GM10266 (cell line): ENCODE measurements at regions not wholly inside any gene's neighbourhood (a gene's known extent, or its start where the extent isn't known, plus 50 kb on each side); places are given as distances from the start of the nearest gene placed in this dataset.
"Not testable (repeated sequence)": the region's sequence is repeated elsewhere in the genome, so short reads cannot be mapped to it uniquely, and the experiment has no call there.

ENCODE experiments used
- DNase-seq: peaks from one replicate; pipeline ENCODE4 v3.0.0; 2012; ENCODE audit errors: extremely low spot score
- TF ChIP-seq, protein P1 (sequence below): IDR thresholded peaks from 2 replicates; pipeline ENCODE4 v1.5.1; 2012; ENCODE audit warnings: mild to moderate bottlenecking, low read depth; ENCODE audit not compliant: control insufficient read depth, insufficient read depth; ENCODE audit errors: missing control alignments

DNA sequence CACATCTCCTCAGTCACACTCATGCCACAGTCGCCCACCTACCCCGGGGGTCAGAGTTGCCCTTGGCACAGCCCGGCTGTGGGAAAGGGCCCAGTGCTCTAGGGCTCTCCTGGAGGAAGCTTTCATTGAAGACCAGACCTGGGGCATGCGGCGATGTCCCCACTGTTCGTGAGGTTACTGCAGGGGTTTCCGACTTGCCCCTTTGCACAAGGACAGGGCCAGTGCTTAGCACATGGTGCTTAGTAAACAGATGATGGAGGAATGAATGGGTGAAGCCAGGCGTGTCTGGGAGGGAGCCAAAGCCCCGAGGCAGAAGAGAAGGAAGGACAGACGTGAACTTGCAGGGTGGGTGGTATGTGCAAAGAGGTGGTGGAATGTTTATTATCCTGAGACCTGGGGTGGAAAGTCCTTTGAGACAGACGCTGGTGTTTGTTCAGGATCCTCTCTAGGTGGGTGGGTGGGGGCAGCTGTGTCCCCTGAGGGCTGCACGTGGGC lies 205.9 kb upstream of the ARL4C start:
- TF ChIP-seq, protein P1, sequence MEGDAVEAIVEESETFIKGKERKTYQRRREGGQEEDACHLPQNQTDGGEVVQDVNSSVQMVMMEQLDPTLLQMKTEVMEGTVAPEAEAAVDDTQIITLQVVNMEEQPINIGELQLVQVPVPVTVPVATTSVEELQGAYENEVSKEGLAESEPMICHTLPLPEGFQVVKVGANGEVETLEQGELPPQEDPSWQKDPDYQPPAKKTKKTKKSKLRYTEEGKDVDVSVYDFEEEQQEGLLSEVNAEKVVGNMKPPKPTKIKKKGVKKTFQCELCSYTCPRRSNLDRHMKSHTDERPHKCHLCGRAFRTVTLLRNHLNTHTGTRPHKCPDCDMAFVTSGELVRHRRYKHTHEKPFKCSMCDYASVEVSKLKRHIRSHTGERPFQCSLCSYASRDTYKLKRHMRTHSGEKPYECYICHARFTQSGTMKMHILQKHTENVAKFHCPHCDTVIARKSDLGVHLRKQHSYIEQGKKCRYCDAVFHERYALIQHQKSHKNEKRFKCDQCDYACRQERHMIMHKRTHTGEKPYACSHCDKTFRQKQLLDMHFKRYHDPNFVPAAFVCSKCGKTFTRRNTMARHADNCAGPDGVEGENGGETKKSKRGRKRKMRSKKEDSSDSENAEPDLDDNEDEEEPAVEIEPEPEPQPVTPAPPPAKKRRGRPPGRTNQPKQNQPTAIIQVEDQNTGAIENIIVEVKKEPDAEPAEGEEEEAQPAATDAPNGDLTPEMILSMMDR, result no peak
- DNase-seq, result no peak

DNA sequence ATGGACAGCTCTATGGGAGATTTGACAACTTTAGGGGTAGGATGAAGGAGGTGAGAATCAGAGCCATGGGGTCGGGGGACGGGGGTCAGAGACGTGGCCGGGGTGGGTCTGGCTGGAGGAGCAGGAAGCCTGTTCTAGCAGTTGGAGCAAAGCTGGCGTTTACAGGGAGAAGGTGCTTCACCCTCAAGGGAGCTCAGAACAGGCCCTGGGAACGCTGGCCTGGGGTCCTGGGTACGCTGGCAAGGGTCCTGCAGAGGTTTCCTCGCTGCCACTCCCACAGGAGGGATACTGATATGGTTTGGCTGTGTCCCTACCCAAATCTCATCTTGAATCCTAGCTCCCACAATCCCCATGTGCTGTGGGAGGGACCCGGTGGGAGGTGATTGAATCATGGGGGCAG lies 205.0 kb upstream of the ARL4C start:
- no peak for DNase-seq
- TF ChIP-seq, protein P1, result no peak

DNA sequence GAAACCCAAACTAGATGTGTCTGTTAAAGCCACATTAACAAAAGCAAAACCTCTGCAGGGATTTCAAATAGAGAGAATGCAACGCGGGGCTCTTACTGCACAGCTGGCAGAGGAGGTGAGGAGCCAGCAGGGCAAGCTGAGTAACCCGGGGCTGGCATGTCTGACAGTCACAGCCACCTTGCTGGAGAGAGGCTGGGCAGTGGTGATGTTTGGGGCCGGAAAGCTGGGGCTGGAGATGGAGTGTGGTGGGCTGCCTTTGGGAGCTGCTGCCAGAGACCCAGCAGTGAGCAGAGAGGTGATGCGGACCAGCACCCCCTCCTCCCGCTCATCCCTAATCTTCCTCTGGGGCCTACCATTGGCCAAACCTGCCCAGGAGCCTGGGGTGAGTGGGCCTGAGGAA lies 204.5 kb upstream of the ARL4C start:
- TF ChIP-seq, protein P1, result no peak
- DNase-seq, result no peak

DNA sequence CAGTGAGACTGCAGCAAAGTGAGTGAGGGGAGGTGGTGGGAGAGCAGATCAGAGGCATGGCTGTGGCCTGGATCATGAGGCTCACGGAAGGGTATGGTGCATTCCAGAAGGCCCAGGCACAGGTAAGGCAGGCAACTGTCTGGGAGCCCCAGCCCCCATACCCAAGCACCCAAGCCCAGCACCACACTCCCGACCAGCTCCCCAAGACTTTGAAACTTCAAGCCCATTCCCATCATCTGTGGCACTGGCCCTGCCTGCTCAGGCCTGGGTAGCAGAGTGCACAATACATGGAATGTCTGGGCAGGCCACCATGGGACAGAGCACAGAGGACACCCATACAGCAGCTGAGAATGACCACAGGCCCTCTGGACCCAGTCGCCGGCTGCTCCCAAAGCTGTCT lies 202.6 kb upstream of the ARL4C start:
- TF ChIP-seq, protein P1, result no peak
- no peak for DNase-seq

DNA sequence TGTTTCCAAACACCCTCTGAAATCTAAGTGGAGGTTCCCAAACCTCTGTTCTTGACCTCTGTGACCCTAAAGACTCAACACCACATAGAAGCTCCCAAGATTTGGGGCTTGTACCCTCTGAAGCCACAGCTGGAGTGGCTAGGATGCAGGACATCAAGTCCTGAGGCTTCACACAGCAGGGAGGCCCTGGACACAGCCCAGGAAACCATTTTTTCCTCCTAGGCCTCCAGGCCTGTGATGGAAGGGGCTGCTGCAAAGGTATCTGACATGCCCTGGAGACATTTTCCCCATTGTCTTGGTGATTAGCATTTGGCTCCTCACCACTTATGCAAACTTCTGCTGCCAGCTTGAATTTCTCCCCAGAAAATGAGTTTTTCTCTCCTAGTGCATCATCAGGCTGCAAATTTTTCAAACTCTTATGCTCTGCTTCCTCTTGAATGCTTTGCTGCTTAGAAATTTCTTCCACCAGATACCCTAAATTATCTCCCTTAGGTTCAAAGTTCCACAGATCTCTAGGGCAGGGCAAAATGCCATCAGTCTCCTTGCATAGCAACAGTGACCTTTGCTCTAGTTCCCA lies 200.5 kb upstream of the ARL4C start:
- DNase-seq, result not testable (repeated sequence)

DNA sequence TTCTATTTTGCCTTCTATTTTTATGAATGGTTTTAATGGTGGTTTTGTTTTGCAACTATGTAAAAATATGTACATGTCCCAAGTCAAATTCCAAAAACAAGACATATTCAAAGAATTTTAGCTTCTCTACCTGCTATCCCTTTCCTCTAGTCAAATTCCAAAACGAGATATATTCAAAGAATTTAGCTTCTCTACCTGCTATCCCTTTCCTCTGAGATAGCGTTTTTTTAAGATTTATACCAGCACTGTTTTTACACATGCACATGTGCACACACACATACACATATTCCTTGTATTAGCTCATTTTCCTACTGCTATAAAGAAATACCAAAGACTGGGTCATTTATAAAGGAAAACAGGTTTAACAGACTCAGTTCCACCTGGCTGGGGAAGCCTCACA lies 199.1 kb upstream of the ARL4C start:
- TF ChIP-seq, protein P1, result no peak
- no peak for DNase-seq

DNA sequence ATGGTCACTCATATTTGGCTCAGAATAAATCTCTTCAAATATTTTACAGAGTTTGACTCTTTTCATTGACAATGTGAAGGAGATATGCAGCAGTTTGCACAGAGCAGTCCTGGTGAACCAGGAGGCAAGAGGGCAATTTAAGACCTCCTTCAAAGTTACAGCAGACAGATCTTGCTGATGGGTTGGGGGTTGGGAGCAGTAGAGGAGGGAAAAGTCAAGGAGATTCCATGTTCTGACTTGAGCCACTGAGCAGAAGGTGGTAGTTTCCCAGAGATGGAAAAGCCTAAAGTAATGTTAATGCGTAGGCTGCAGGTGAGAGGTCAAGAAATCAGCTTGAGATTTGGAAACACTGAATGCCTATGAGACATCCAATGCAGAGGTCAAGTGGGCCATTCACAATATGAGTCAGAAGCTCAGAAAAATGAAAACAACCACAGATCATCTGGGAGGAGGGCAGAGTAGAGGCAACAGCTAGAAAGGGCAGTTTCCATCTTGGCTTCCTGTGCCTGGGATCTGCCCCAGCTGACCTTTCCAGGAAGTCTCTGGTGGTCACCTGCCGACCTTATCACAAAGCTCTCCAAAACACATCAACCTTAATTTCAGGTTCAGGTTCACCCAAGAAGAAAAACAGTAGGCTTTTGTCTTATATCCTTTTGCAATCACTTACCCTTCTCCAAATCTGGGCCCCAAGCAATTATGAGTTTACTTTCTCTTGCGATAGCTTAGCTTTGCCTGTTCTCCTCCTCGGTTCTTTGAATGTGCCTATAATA lies 197.5 kb upstream of the ARL4C start:
- DNase-seq, result no peak
- TF ChIP-seq, protein P1, result no peak

DNA sequence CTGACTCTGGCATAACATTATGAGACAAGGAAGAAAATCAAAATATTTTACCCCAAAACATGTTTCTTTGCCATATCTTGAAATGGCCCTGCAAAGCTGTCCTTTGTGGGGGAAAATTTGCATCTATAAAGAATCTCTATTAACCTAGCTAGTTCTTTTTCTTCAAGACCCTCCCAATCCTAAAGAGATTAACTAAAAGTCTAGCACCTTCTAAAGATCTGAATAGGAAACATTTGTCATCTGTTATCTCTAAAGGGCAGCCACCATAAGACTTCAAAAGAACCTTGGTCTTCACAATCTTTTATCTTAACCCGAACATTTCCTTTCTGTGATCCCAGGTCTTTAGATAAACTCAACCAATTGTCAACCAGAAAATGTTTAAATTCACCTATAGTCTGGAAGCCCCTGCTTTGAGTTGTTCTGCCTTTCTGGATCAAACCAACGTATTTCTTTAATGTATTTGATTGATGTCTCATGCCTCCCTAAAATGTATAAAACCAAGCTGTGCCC lies 196.9 kb upstream of the ARL4C start:
- not testable (repeated sequence) for DNase-seq

DNA sequence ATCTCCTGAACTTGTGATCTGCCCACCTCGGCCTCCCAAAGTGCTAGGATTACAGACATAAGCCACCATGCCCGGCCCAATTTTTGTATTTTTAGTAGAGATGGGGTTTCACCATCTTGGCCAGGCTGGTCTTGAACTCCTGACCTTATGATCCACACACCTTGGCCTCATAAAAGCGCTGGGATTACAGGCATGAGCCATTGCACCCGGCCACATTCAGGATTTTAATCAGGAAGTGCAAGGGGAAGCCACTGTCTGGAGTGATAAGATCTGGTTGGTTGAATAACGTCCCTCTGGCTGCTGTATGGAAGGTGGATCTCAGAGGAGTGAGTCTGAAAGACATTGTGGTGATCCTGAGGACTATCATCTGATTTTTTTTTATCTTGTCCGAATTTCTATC lies 196.3 kb upstream of the ARL4C start:
- not testable (repeated sequence) for DNase-seq
